ENCODE measurements at regions not wholly inside any gene's neighbourhood (a gene's known extent, or its start where the extent isn't known, plus 50 kb on each side); places are given as distances from the start of the nearest gene placed in this dataset.

DNA sequence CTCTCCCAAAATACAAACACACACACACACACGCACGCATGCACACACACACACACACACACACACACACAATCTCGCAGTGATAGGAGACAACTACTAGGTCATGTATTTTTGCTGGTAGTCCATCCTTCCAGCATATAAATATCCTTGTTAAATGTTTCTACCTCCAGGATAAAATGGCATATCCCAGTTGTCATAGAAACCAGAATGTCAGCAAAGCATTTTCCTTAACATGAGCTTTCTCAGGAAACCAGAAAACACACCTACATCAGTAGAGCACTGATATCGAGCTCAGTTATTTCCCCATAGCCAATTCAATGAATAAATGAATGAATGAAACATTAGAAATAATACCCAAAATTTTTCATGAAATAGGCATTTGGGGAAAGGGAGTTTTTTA lies 115.7 kb downstream of the PWWP3B start:
- TF ChIP-seq POLR2A (IDR thresholded peaks at IDR 0.05) (no peak), POLR2AphosphoS5 (IDR thresholded peaks at IDR 0.05; ENCODE audit: insufficient read depth in 1 of 2, low read depth in 1 of 2) (no peak)
- TF ChIP-seq, protein P1, sequence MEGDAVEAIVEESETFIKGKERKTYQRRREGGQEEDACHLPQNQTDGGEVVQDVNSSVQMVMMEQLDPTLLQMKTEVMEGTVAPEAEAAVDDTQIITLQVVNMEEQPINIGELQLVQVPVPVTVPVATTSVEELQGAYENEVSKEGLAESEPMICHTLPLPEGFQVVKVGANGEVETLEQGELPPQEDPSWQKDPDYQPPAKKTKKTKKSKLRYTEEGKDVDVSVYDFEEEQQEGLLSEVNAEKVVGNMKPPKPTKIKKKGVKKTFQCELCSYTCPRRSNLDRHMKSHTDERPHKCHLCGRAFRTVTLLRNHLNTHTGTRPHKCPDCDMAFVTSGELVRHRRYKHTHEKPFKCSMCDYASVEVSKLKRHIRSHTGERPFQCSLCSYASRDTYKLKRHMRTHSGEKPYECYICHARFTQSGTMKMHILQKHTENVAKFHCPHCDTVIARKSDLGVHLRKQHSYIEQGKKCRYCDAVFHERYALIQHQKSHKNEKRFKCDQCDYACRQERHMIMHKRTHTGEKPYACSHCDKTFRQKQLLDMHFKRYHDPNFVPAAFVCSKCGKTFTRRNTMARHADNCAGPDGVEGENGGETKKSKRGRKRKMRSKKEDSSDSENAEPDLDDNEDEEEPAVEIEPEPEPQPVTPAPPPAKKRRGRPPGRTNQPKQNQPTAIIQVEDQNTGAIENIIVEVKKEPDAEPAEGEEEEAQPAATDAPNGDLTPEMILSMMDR (IDR thresholded peaks at IDR 0.05): no peak

All from vagina (tissue), 2 donors.